ENCODE measurements at regions not wholly inside any gene's neighbourhood (a gene's known extent, or its start where the extent isn't known, plus 50 kb on each side); places are given as distances from the start of the nearest gene placed in this dataset.

DNA sequence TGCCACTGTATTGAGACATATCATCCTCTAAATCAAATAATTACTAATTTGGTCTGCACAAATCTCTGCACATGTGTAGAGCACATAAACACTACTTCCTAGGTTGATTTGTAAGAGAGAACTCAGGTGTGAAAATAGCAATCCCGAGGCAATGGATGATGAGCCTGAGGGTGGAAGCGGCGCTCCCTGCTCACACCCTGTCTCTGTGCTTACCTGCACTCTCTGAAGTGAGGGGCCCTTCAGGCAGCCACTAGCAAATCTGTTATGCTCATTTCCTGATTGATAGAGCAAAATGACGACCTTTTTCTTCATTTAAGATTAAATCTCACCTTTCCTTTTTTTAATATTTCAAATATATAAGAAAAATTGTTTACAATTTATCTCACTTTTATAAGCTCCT lies 1995.7 kb upstream of the AGA start:
- no peak overlapping the region for H3K4me3 ChIP-seq (ENCODE audit: control insufficient read depth, low read depth, low read length)
- TF ChIP-seq, protein P1, sequence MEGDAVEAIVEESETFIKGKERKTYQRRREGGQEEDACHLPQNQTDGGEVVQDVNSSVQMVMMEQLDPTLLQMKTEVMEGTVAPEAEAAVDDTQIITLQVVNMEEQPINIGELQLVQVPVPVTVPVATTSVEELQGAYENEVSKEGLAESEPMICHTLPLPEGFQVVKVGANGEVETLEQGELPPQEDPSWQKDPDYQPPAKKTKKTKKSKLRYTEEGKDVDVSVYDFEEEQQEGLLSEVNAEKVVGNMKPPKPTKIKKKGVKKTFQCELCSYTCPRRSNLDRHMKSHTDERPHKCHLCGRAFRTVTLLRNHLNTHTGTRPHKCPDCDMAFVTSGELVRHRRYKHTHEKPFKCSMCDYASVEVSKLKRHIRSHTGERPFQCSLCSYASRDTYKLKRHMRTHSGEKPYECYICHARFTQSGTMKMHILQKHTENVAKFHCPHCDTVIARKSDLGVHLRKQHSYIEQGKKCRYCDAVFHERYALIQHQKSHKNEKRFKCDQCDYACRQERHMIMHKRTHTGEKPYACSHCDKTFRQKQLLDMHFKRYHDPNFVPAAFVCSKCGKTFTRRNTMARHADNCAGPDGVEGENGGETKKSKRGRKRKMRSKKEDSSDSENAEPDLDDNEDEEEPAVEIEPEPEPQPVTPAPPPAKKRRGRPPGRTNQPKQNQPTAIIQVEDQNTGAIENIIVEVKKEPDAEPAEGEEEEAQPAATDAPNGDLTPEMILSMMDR (IDR thresholded peaks at IDR 0.05; ENCODE audit: control insufficient read depth, insufficient read depth, low read depth, low read length, missing control alignments) = no peak
- no peak for DNase-seq (ENCODE audit: low read depth)

DNA sequence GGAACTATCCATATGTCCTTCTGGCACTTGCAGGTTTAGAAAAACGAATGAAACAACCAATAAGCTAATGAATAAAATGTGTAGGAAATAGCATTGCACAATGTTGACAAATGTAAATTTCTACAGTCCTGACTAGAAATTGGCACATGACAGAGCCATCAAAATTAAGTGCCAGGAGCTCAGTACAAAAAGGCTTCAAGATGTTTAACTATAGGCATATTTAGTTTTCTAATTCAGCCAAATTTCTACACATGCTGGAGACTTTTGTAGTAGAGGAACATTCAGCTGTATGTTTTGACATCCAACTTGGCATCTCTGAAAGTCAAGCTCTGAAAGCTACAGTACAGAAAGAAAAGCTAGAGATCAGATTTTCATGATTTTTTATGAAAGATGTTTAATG lies 1999.4 kb upstream of the AGA start:
- no peak for DNase-seq (ENCODE audit: low read depth)
- TF ChIP-seq, protein P1 (IDR thresholded peaks at IDR 0.05; ENCODE audit: control insufficient read depth, insufficient read depth, low read depth, low read length, missing control alignments) = no peak
- H3K4me3 ChIP-seq (ENCODE audit: control insufficient read depth, low read depth, low read length) = no peak overlapping the region

DNA sequence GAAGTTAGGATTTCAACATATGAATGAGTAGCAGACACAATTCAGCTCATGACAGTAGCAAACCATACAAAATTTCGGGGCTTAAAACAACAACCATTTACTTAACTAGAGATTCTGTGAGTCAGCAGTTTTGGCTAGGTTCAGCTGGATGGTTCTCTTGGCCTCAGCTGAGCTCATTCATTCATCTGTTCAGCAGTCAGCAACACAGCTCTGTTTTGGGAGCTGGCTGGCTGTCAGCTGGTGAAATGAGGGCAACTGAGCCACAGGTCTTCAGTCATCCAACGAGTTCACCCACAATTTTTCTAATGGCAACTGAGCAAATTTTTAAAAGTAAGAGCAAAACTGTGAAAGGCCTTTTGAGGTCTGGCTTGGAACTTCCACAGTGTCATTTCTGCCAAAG lies 2005.1 kb upstream of the AGA start:
- DNase-seq (ENCODE audit: low read depth) = no peak
- TF ChIP-seq, protein P1 (IDR thresholded peaks at IDR 0.05; ENCODE audit: control insufficient read depth, insufficient read depth, low read depth, low read length, missing control alignments) = no peak
- H3K4me3 ChIP-seq (ENCODE audit: control insufficient read depth, low read depth, low read length) = no peak overlapping the region

DNA sequence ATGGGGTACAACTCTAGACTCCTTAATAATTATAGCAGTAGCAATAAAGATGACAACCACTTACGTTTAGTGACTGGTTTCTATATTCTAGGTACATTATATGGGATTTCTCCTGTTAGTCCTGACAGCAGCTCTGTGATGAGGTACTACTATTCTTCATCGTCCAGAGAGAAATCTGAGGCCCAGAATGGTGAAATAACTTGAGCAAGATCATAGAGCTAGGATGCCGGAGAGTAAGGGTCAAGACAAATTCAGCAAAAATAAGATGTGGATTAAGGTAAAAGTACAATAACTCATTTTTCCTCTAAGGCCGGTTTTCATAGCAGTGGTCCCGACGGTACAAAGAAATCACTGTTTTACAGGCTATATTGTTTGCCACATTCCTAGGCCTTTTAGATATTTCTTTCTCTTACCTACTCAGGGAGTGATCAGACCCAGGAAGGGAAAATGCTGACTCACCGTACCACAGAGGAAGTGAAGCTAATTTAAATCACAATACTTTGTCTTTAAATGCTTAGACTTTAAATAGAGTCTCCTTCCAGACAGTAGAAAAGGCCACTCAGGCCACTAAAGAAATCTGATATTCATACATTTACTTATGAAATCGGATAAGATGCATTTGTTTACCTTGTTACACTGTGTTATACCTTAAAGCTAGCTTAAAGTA lies 2023.0 kb upstream of the AGA start:
- no peak overlapping the region for H3K4me3 ChIP-seq (ENCODE audit: control insufficient read depth, low read depth, low read length)
- TF ChIP-seq, protein P1 (IDR thresholded peaks at IDR 0.05; ENCODE audit: control insufficient read depth, insufficient read depth, low read depth, low read length, missing control alignments) = no peak
- DNase-seq (ENCODE audit: low read depth) = no peak

DNA sequence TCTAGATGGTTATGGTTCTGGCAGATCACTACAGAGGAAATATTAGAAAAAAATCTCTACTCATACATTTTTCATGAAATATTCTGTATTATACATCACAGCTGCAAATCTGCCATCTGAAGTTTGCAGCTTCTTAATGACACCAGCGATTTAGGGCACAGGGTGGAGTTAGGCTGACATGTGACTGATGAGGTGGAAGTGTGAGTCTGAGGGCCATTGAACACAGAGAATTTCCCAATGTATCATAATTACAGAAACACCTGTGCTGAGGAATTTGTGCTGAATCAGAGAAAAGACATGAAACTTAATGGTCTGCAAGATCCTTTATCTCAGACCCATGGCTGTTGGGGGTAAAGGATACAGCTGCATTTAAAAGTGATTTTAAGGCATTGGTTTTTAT lies 2025.6 kb upstream of the AGA start:
- no peak overlapping the region for H3K4me3 ChIP-seq (ENCODE audit: control insufficient read depth, low read depth, low read length)
- DNase-seq (ENCODE audit: low read depth) = no peak
- TF ChIP-seq, protein P1 (IDR thresholded peaks at IDR 0.05; ENCODE audit: control insufficient read depth, insufficient read depth, low read depth, low read length, missing control alignments) = no peak

DNA sequence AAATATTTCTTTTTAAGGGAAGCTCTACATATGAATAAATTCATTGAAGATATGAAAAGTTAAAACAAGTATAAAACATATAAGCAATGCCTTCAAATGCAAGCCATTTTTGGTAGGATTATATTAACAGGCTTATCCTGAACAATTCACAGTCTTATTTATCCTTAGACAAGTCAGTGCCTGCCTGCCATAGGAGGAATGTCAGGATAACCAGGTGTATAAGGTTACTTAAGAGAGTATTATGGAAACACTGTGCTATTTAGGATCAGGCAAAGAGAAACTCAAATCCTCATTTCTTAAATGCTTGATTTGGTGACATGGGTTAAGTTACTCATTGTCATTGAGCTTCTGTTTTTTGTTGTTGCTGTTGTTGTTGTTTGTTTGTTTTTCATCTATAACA lies 2029.9 kb upstream of the AGA start:
- DNase-seq (ENCODE audit: low read depth) = no peak
- TF ChIP-seq, protein P1 (IDR thresholded peaks at IDR 0.05; ENCODE audit: control insufficient read depth, insufficient read depth, low read depth, low read length, missing control alignments) = no peak
- H3K4me3 ChIP-seq (ENCODE audit: control insufficient read depth, low read depth, low read length) = no peak overlapping the region

Measured in AG09309 (cell line).